NCI-H526 (cell line): ENCODE measurements at regions not wholly inside any gene's neighbourhood (a gene's known extent, or its start where the extent isn't known, plus 50 kb on each side); places are given as distances from the start of the nearest gene placed in this dataset.

Experiments
- DNase-seq, 2 experiments: peaks; one replicate each; lab custom pipeline; 2025; lab: John Stamatoyannopoulos, UW

GRCh38 chr1:68551459-68551858 is 54.6 kb upstream of the DEPDC1 start:
- DNase-seq = no peak

GRCh38 chr1:68558321-68559026 is 61.6 kb upstream of the DEPDC1 start:
- DNase-seq = no peak

- no peak for DNase-seq
Measured at GRCh38 chr1:68565923-68566322, 69.0 kb upstream of the DEPDC1 start.

- no peak for DNase-seq
Measured at GRCh38 chr1:68570871-68571270, 74.0 kb upstream of the DEPDC1 start.

- no peak for DNase-seq
Measured at GRCh38 chr1:68571454-68572235, 74.8 kb upstream of the DEPDC1 start.

- DNase-seq = no peak
Measured at GRCh38 chr1:68585351-68585750, 88.5 kb upstream of the DEPDC1 start.

GRCh38 chr1:68586766-68587165 is 89.9 kb upstream of the DEPDC1 start:
- DNase-seq = no peak

GRCh38 chr1:68588304-68588703 is 91.4 kb upstream of the DEPDC1 start:
- DNase-seq = no peak

- DNase-seq = no peak
Measured at GRCh38 chr1:68590473-68590872, 93.6 kb upstream of the DEPDC1 start.

GRCh38 chr1:68594851-68595250 is 98.0 kb upstream of the DEPDC1 start:
- no peak for DNase-seq

GRCh38 chr1:68600049-68600661 is 103.3 kb upstream of the DEPDC1 start:
- DNase-seq = peak in 1 of 2 experiments; percentile 31

- no peak for DNase-seq
Measured at GRCh38 chr1:68608289-68608688, 111.4 kb upstream of the DEPDC1 start.

GRCh38 chr1:68615312-68615711 is 118.4 kb upstream of the DEPDC1 start:
- DNase-seq = no peak

- DNase-seq = no peak
Measured at GRCh38 chr1:68617942-68618341, 121.1 kb upstream of the DEPDC1 start.

- DNase-seq = no peak
Measured at GRCh38 chr1:68620571-68620970, 123.7 kb upstream of the DEPDC1 start.

GRCh38 chr1:68623700-68624099 is 126.8 kb upstream of the DEPDC1 start:
- DNase-seq = no peak

- no peak for DNase-seq
Measured at GRCh38 chr1:68624233-68624632, 127.4 kb upstream of the DEPDC1 start.

- DNase-seq = no peak
Measured at GRCh38 chr1:68625624-68626023, 128.7 kb upstream of the DEPDC1 start.

GRCh38 chr1:68633141-68633919 is 136.4 kb upstream of the DEPDC1 start:
- no peak for DNase-seq

GRCh38 chr1:68644504-68644903 is 147.6 kb upstream of the DEPDC1 start:
- no peak for DNase-seq

- DNase-seq = no peak
Measured at GRCh38 chr1:68651115-68651514, 154.2 kb upstream of the DEPDC1 start.

- DNase-seq = no peak
Measured at GRCh38 chr1:68653882-68654281, 157.0 kb upstream of the DEPDC1 start.
